HEK293T (cell line): ENCODE measurements at regions not wholly inside any gene's neighbourhood (a gene's known extent, or its start where the extent isn't known, plus 50 kb on each side); places are given as distances from the start of the nearest gene placed in this dataset.

ENCODE experiments used
- CTCF ChIA-PET: fragments of 350-600 bp; formaldehyde crosslinking; extraction: SDS; loops from one replicate; lab custom pipeline; 2021; ENCODE audit warnings: antibody characterized with exemption, inconsistent platforms; lab: Yijun Ruan, JAX
- POLR2A ChIA-PET: fragments of 350-600 bp; formaldehyde crosslinking; extraction: SDS; loops from one replicate; lab custom pipeline; 2020; ENCODE audit warnings: antibody characterized with exemption, inconsistent platforms; lab: Yijun Ruan, JAX
- DNase-seq: peaks from one replicate; pipeline ENCODE4 v3.0.0; 2012; ENCODE audit warnings: mixed read lengths; ENCODE audit errors: extremely low spot score
- ARNT ChIP-seq: fragments of 450-650 bp; IDR thresholded peaks from 2 replicates; pipeline ENCODE4 v1.6.1; 2017; ENCODE audit warnings: mild to moderate bottlenecking
- BHLHE40 ChIP-seq: fragments of 450-650 bp; IDR thresholded peaks from 2 replicates; pipeline ENCODE4 v1.6.1; 2016; ENCODE audit warnings: mild to moderate bottlenecking, moderate library complexity, borderline replicate concordance
- CTBP1 ChIP-seq: fragments of 450-650 bp; IDR thresholded peaks from 2 replicates; pipeline ENCODE4 v1.6.1; 2016; ENCODE audit warnings: borderline replicate concordance
- ELF4 ChIP-seq: fragments of 450-650 bp; IDR thresholded peaks from 2 replicates; pipeline ENCODE4 v1.6.1; 2017; ENCODE audit warnings: antibody characterized with exemption
- FOXA1 ChIP-seq: fragments of 450-650 bp; IDR thresholded peaks from 2 replicates; pipeline ENCODE4 v1.6.1; 2016; ENCODE audit warnings: mild to moderate bottlenecking
- FOXK2 ChIP-seq: fragments of 450-650 bp; IDR thresholded peaks from 2 replicates; pipeline ENCODE4 v1.6.1; 2016; ENCODE audit warnings: mild to moderate bottlenecking
- FOXM1 ChIP-seq: fragments of 450-650 bp; IDR thresholded peaks from 2 replicates; pipeline ENCODE4 v1.6.1; 2017; ENCODE audit warnings: mild to moderate bottlenecking, borderline replicate concordance
- HDGF ChIP-seq: fragments of 450-650 bp; IDR thresholded peaks from 2 replicates; pipeline ENCODE4 v1.6.1; 2017; ENCODE audit warnings: antibody characterized with exemption, borderline replicate concordance
- L3MBTL2 ChIP-seq: fragments of 450-650 bp; conservative IDR thresholded peaks from 2 replicates; pipeline ENCODE4 v1.6.1; 2016; ENCODE audit warnings: mild to moderate bottlenecking
- LEF1 ChIP-seq: fragments of 450-650 bp; IDR thresholded peaks from 2 replicates; pipeline ENCODE4 v1.6.1; 2017; ENCODE audit warnings: mild to moderate bottlenecking, borderline replicate concordance
- NFRKB ChIP-seq: fragments of 450-650 bp; IDR thresholded peaks from 2 replicates; pipeline ENCODE4 v1.6.1; 2016; ENCODE audit warnings: mild to moderate bottlenecking, moderate library complexity
- SP1 ChIP-seq: fragments of 450-650 bp; IDR thresholded peaks from 2 replicates; pipeline ENCODE4 v1.6.1; 2017
- SUZ12 ChIP-seq: fragments of 450-650 bp; IDR thresholded peaks from 2 replicates; pipeline ENCODE4 v1.6.1; 2016; ENCODE audit warnings: mild to moderate bottlenecking
- TARDBP ChIP-seq: fragments of 450-650 bp; IDR thresholded peaks from 2 replicates; pipeline ENCODE4 v1.6.1; 2016
- ZNF384 ChIP-seq: fragments of 450-650 bp; IDR thresholded peaks from 2 replicates; pipeline ENCODE4 v1.6.1; 2016
- TF ChIP-seq, protein P1 (sequence below): fragments of 450-650 bp; IDR thresholded peaks from 2 replicates; pipeline ENCODE4 v1.6.1; 2016

DNA sequence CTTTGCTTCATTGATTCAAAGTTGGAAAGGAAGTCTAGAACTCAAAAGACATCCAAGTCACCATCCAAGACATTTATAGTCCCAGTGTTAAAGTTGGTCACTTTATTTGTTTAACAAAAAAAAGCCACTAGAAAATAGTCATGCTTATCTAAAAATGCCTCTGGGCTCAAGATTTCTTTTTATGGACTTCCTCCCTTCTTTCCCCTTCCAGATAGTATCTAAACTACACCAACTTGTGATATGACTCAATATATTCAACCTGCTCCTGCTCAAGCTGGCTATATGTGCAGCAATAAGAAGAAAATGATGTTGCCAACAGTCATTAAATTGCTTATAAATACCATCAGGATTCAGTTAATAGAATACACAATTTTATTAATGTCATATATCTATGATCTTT lies 1177.1 kb downstream of the FLRT2 start:
- no peak for TF ChIP-seq LEF1
- TF ChIP-seq SP1, result no peak
- no peak for TF ChIP-seq FOXK2
- TF ChIP-seq ZNF384, result no peak
- no peak for TF ChIP-seq ARNT
- no peak for TF ChIP-seq FOXM1
- no peak for TF ChIP-seq CTBP1
- no peak for TF ChIP-seq FOXA1
- no peak for TF ChIP-seq L3MBTL2
- TF ChIP-seq TARDBP, result no peak
- no peak for TF ChIP-seq NFRKB
- TF ChIP-seq ELF4, result no peak
- no peak for TF ChIP-seq HDGF
- TF ChIP-seq, protein P1, sequence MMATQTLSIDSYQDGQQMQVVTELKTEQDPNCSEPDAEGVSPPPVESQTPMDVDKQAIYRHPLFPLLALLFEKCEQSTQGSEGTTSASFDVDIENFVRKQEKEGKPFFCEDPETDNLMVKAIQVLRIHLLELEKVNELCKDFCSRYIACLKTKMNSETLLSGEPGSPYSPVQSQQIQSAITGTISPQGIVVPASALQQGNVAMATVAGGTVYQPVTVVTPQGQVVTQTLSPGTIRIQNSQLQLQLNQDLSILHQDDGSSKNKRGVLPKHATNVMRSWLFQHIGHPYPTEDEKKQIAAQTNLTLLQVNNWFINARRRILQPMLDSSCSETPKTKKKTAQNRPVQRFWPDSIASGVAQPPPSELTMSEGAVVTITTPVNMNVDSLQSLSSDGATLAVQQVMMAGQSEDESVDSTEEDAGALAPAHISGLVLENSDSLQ, result no peak
- TF ChIP-seq SUZ12, result no peak
- TF ChIP-seq BHLHE40, result no peak
- POLR2A ChIA-PET, result no interaction called here
- CTCF ChIA-PET, result no interaction called here

DNA sequence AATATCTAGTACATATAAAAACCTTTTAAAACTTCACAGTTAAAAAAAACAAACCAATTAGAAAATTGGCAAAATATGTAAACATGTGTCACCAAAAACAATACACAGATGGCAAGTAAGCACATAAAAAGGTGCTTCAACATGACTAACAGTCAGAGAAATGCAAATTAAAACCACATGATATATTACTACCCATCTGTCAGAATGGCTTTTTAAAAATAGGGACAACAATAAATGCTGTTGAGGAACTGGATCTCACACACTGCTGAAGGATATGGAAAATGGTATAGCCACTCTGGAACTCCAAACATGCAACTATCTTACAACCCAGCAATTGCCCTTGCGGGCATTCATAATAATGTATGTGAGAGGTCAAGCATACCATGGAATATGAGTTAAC lies 1153.6 kb downstream of the FLRT2 start:
- POLR2A ChIA-PET, result no interaction called here
- no peak for TF ChIP-seq ZNF384
- no peak for TF ChIP-seq ELF4
- TF ChIP-seq BHLHE40, result no peak
- CTCF ChIA-PET, result no interaction called here
- no peak for DNase-seq

More for the DNA sequence above, 1177.1 kb downstream of the FLRT2 start:
- DNase-seq, result no peak

DNA sequence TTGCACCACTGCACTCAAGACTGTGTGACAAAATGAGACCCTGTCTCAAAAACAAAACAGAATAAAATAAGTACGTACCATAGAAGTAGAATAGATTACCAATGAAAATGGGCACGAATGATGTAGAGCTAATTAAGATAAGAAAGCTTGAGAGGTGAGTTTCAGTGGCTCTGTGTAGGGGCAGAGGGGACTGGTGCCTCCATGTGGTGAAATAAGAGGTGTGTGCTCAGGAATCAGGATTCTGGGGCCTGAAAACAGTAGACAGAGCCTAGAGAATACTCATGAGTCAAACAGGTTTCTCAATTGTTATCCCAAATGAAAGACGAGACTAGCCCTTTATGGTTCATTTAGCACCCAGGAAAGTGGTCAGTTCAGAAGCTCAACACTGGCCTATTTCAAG lies 1145.1 kb downstream of the FLRT2 start:
- DNase-seq, result no peak
- CTCF ChIA-PET, result interaction anchor here (0.7 kb wide), 1 partner anchor 10 kb away, joined by 5 read pairs; no protein-coding TSS in a partner anchor
- TF ChIP-seq ZNF384 (no peak), TARDBP (no peak), LEF1 (no peak), ARNT (no peak), BHLHE40 (no peak), ELF4 (no peak), FOXM1 (no peak), CTBP1 (no peak), FOXK2 (no peak), SUZ12 (no peak), NFRKB (no peak), L3MBTL2 (no peak), FOXA1 (no peak), HDGF (no peak), SP1 (no peak)
- TF ChIP-seq, protein P1, result no peak
- POLR2A ChIA-PET, result no interaction called here

DNA sequence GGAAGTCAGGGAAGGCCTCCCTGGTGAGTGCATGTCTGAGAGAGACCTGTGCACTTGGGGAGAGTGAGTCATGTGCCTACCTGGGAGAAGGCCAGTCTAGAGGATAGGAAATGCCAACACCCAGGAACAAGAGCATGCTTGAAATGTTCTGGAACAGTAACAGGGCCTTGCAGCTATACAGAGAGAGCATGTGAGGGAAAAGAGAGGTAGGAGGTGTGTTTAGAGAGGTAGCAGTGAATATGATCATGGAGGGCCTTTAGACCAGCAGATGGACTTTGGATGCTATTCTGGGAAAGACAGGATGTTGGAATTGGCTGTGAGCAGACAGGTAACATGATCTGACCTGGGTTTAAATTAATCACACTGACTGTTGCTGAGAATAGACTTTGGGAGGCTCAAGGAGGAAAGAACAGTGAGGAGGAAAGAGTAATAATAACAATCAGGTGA lies 1143.6 kb downstream of the FLRT2 start:
- no peak for DNase-seq
- TF ChIP-seq FOXA1, result no peak
- TF ChIP-seq L3MBTL2, result no peak
- no peak for TF ChIP-seq FOXK2
- no peak for TF ChIP-seq ARNT
- TF ChIP-seq, protein P1, result no peak
- no peak for TF ChIP-seq NFRKB
- TF ChIP-seq CTBP1, result no peak
- no peak for TF ChIP-seq SUZ12
- no peak for TF ChIP-seq BHLHE40
- no peak for TF ChIP-seq LEF1
- TF ChIP-seq HDGF, result no peak
- ChIA-PET POLR2A (no interaction called here), CTCF (no interaction called here)

DNA sequence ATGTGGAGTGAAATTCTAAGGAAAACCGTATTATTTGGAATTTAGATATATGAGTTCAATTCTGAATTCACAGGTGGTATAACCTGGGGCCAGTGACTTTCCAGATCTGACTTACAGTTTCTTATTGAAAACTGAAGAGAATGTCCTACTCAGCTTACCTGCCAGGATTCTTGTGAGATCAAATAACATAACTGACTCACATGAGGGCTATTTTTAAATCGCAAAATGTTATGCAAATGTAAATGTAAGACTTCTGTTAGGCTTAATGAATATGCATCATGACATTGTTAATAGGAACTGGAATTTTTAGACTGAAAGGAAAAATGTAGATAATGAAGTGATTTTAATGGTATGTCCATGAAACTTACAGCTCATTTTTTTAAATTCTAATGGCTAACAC lies 1142.1 kb downstream of the FLRT2 start:
- CTCF ChIA-PET, result no interaction called here
- POLR2A ChIA-PET, result no interaction called here
- no peak for DNase-seq
- no peak for TF ChIP-seq ELF4
- TF ChIP-seq, protein P1, result no peak
- TF ChIP-seq CTBP1, result no peak
- no peak for TF ChIP-seq HDGF
- TF ChIP-seq TARDBP, result no peak
- TF ChIP-seq ARNT, result no peak
- no peak for TF ChIP-seq L3MBTL2
- no peak for TF ChIP-seq BHLHE40
- no peak for TF ChIP-seq FOXA1
- TF ChIP-seq SUZ12, result no peak
- no peak for TF ChIP-seq FOXK2
- TF ChIP-seq LEF1, result no peak
- no peak for TF ChIP-seq ZNF384
- TF ChIP-seq NFRKB, result no peak
- TF ChIP-seq SP1, result no peak
- TF ChIP-seq FOXM1, result no peak

DNA sequence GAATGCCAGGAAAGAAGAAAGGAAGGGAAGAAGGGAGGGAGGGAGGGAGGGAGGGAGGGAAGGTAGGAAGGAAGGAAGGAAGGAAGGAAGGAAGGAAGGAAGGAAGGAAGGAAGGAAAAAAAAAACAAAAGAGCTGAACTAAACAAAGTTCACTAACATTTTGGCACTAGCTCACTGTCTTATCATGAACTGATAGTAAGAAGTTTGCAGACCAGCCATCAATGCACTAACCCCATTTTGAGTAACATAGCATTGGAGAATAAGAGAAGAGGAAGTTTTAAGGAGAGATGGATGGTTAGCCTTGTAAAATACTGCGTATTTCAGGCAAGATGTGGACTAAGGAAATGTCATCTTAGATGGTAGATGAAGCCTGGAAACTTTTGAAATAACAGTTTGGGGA lies 1136.0 kb downstream of the FLRT2 start:
- no peak for TF ChIP-seq ZNF384
- no peak for TF ChIP-seq SUZ12
- no peak for TF ChIP-seq LEF1
- no peak for TF ChIP-seq L3MBTL2
- no peak for TF ChIP-seq ELF4
- no peak for TF ChIP-seq FOXA1
- no peak for TF ChIP-seq NFRKB
- ChIA-PET POLR2A (no interaction called here), CTCF (no interaction called here)
- DNase-seq, result no peak
